ENCODE measurements at regions not wholly inside any gene's neighbourhood (a gene's known extent, or its start where the extent isn't known, plus 50 kb on each side); places are given as distances from the start of the nearest gene placed in this dataset.

GRCh38 chr16:82384949-82385348 is 214.9 kb upstream of the MPHOSPH6 start (continued):
- TF ChIP-seq ARID4B (CRISPR knock-in tag; IDR thresholded peaks at IDR 0.05) (no peak), ZNF398 (CRISPR knock-in tag; IDR thresholded peaks at IDR 0.05) (no peak), BMI1 (IDR thresholded peaks at IDR 0.05; ENCODE audit: low read length) (no peak)

- POLR2A ChIA-PET, result no interaction called here
- BruUV-seq (replicated peaks), result no TSS peak
- WGBS (ENCODE audit: insufficient coverage, low coverage, missing lambda C conversion rate), result 0% methylated on average over 4 of the region's 4 CpGs
- no peak for TF ChIP-seq ZNF134 (CRISPR knock-in tag; conservative IDR thresholded peaks at IDR 0.05)
- TF ChIP-seq NR2C2 (CRISPR knock-in tag; IDR thresholded peaks at IDR 0.05), result no peak
- no peak for TF ChIP-seq NR2C2 (tag; IDR thresholded peaks at IDR 0.05)
- TF ChIP-seq ZNF511 (CRISPR knock-in tag; IDR thresholded peaks at IDR 0.05), result no peak
- TF ChIP-seq RBM15 (IDR thresholded peaks at IDR 0.05; ENCODE audit: insufficient read depth, low read length), result no peak
- TF ChIP-seq ARID2 (IDR thresholded peaks at IDR 0.05), result no peak
- no peak for TF ChIP-seq POLR2H (tag; IDR thresholded peaks at IDR 0.05; ENCODE audit: low read depth)
- TF ChIP-seq ZNF592 (IDR thresholded peaks at IDR 0.05), result no peak
Observed at GRCh38 chr16:82384017-82384416, 214.0 kb upstream of the MPHOSPH6 start.

More at GRCh38 chr16:82384017-82384416, 214.0 kb upstream of the MPHOSPH6 start:
- Histone ChIP-seq H3K27ac (ENCODE audit: extremely low read depth, low read depth, low read length) (no peak overlapping the region), H4K20me1 (replicated peaks; ENCODE audit: control insufficient read depth, insufficient read depth, low read length) (no peaks in the 10 kb centered on the region), H3K4me1 (replicated peaks in 1 of 2; ENCODE audit: control insufficient read depth in 2 of 2, insufficient read depth in 2 of 2, low read length in 2 of 2) (no peaks in the 10 kb centered on the region), H3K9me3 (replicated peaks; ENCODE audit: control insufficient read depth, insufficient read depth, low read depth, low read length) (no peaks in the 10 kb centered on the region), H3K4me3 (no peak overlapping the region), H3K27me3 (ENCODE audit: control insufficient read depth in 2 of 2, insufficient read depth in 2 of 2, low read length in 2 of 2) (no peaks in the 10 kb centered on the region), H3K79me2 (ENCODE audit: control insufficient read depth, insufficient read depth, low read length) (no peaks in the 10 kb centered on the region), H3K9ac (ENCODE audit: insufficient read depth in 1 of 2, low read depth in 2 of 2, low read length in 2 of 2) (no peak overlapping the region), H3K36me3 (ENCODE audit: control insufficient read depth, insufficient read depth, low read length) (no peaks in the 10 kb centered on the region), H3K4me2 (ENCODE audit: insufficient read depth, low read length) (no peak overlapping the region), H2AFZ (ENCODE audit: low read depth, low read length) (no peak overlapping the region), H3K9me1 (ENCODE audit: control insufficient read depth, insufficient read depth, low read length) (no peaks in the 10 kb centered on the region)
- DNase-seq (ENCODE audit: extremely low read depth in 1 of 4, low spot score in 3 of 4) (no peak), ATAC-seq (no peak), FAIRE-seq (no peak)
- intact Hi-C loops (cut with micrococcal nuclease) (no loop called here), in situ Hi-C loops (cut with MboI) (no loop called here)
- CTCF ChIA-PET (ENCODE audit: low intra/inter-chr PET ratio), result no interaction called here

All from K562 (cell line).